SK-MEL-5 (cell line): ENCODE measurements at regions not wholly inside any gene's neighbourhood (a gene's known extent, or its start where the extent isn't known, plus 50 kb on each side); places are given as distances from the start of the nearest gene placed in this dataset.

Experiments
- DNase-seq: peaks from one replicate; pipeline ENCODE4 v3.0.0-alpha.2; 2016; ENCODE audit warnings: low read depth, low spot score
- in situ Hi-C: cut with HindIII; loops from 2 replicates; pipeline ENCODE4 v1.10.0; 2016; ENCODE audit warnings: low sequenced_read_pairs, high pct_unique_total_duplicates, low pct_unique_long_range_greater_than_20kb

- no peak for DNase-seq
- in situ Hi-C loops: no loop called here
Observed at GRCh38 chr14:104425763-104426646, 153.6 kb upstream of the C14orf180 start.

GRCh38 chr14:104427131-104427851 lies 152.3 kb upstream of the C14orf180 start:
- DNase-seq: no peak
- in situ Hi-C loops: no loop called here

GRCh38 chr14:104428333-104428851 lies 151.2 kb upstream of the C14orf180 start:
- in situ Hi-C loops: no loop called here

GRCh38 chr14:104428860-104429259 lies 150.7 kb upstream of the C14orf180 start:
- DNase-seq: no peak
- in situ Hi-C loops: no loop called here

More at GRCh38 chr14:104428333-104428851, 151.2 kb upstream of the C14orf180 start:
- DNase-seq: no peak

- DNase-seq: no peak
- in situ Hi-C loops: no loop called here
Observed at GRCh38 chr14:104429291-104429861, 150.2 kb upstream of the C14orf180 start.

- no peak for DNase-seq
- in situ Hi-C loops: no loop called here
Observed at GRCh38 chr14:104431351-104431928, 148.1 kb upstream of the C14orf180 start.

GRCh38 chr14:104431929-104432541 lies 147.5 kb upstream of the C14orf180 start:
- no peak for DNase-seq
- in situ Hi-C loops: no loop called here

- no peak for DNase-seq
- in situ Hi-C loops: no loop called here
Observed at GRCh38 chr14:104432611-104433231, 146.8 kb upstream of the C14orf180 start.

- DNase-seq: no peak
Observed at GRCh38 chr14:104433401-104434213, 146.0 kb upstream of the C14orf180 start.

GRCh38 chr14:104434214-104435076 lies 145.1 kb upstream of the C14orf180 start:
- no peak for DNase-seq
- in situ Hi-C loops: no loop called here

More at GRCh38 chr14:104433401-104434213, 146.0 kb upstream of the C14orf180 start:
- in situ Hi-C loops: no loop called here

GRCh38 chr14:104435147-104436046 lies 144.2 kb upstream of the C14orf180 start:
- no peak for DNase-seq
- in situ Hi-C loops: no loop called here

- in situ Hi-C loops: no loop called here
- DNase-seq: no peak
Observed at GRCh38 chr14:104436047-104436591, 143.4 kb upstream of the C14orf180 start.

GRCh38 chr14:104436741-104437701 lies 142.5 kb upstream of the C14orf180 start:
- DNase-seq: no peak
- in situ Hi-C loops: no loop called here
